Tibial nerve (tissue), 4 donors: ENCODE measurements at regions not wholly inside any gene's neighbourhood (a gene's known extent, or its start where the extent isn't known, plus 50 kb on each side); places are given as distances from the start of the nearest gene placed in this dataset.

Experiments used
- CTCF ChIP-seq, 5 experiments: fragments of 200-600 bp in 3 of 5; fragments of 450-650 bp in 2 of 5; sonication (generic) in 3 of 5; IDR thresholded peaks; one replicate each; pipeline ENCODE4 v1.5.1; 2016 to 2019; ENCODE audit warnings: antibody characterized with exemption in 5 of 5, mild to moderate bottlenecking in 3 of 5, moderate library complexity in 2 of 5
- EP300 ChIP-seq, 2 donors: sonication (generic); formaldehyde crosslinking; IDR thresholded peaks; one replicate each; pipeline ENCODE4 v1.6.1; 2017; ENCODE audit warnings: antibody characterized with exemption in 2 of 2, mild to moderate bottlenecking in 1 of 2
- POLR2A ChIP-seq, 2 donors: fragments of 450-650 bp; IDR thresholded peaks; one replicate each; pipeline ENCODE4 v1.6.1; 2017; ENCODE audit warnings: antibody characterized with exemption in 2 of 2, mild to moderate bottlenecking in 2 of 2, moderate library complexity in 2 of 2

DNA sequence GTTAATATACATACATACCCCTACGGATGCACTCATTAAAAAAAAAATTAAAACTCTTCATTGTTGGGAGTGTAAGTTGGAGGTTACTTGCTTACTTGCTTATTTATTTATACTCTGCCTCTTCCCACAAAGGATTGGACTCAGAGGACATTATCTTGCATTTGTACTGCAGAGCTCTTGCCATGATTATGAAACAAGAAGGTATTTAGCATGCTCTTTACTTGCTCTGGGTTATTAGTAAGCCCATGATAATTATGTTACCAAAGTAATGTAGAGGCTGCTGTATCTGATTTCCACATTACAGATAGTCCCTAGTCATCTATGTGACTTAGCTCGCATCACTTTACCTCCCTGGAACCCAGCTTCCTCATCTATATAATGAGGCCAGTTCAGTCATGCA, 355.1 kb upstream of the PTBP2 start:
- TF ChIP-seq CTCF (IDR thresholded peaks at IDR 0.05) (no peak), POLR2A (IDR thresholded peaks at IDR 0.05) (no peak), EP300 (IDR thresholded peaks at IDR 0.05) (no peak)
